Activated CD4-positive, alpha-beta T cell treated with anti-CD3 and anti-CD28 coated beads for 36 hours (primary cell): ENCODE measurements at regions not wholly inside any gene's neighbourhood (a gene's known extent, or its start where the extent isn't known, plus 50 kb on each side); places are given as distances from the start of the nearest gene placed in this dataset.

Experiments used
- ATAC-seq: fragments of 200-7000 bp; cut with Tn5 transposase; one replicate; pipeline ENCODE4 v1.10.0; 2021; ENCODE audit warnings: mild to moderate bottlenecking, moderate library complexity
- CTCF ChIA-PET: fragments of 350-600 bp; sonication (Branson Sonifier 250); formaldehyde crosslinking; loops from one replicate; lab custom pipeline; 2021; ENCODE audit warnings: antibody characterized with exemption; lab: Charles Lee
- POLR2A ChIA-PET: fragments of 350-600 bp; sonication (Branson Sonifier 250); formaldehyde crosslinking; loops from one replicate; lab custom pipeline; 2021; ENCODE audit warnings: antibody characterized with exemption, inconsistent platforms; lab: Charles Lee
- DNase-seq: peaks from one replicate; pipeline ENCODE4 v3.0.0-alpha.2; 2020
- H3K27ac Mint-ChIP-seq: one replicate; pipeline ENCODE4 v1.8.0; 2021; ENCODE audit warnings: mixed read lengths
- H3K27me3 Mint-ChIP-seq: one replicate; pipeline ENCODE4 v1.8.0; 2021; ENCODE audit warnings: mixed read lengths
- H3K36me3 Mint-ChIP-seq: one replicate; pipeline ENCODE4 v1.8.0; 2021; ENCODE audit warnings: low read depth, mixed read lengths
- H3K4me1 Mint-ChIP-seq: one replicate; pipeline ENCODE4 v1.8.0; 2021; ENCODE audit warnings: mixed read lengths
- H3K4me3 Mint-ChIP-seq: one replicate; pipeline ENCODE4 v1.8.0; 2021; ENCODE audit warnings: mild to moderate bottlenecking, moderate library complexity, mixed read lengths
- H3K9me3 Mint-ChIP-seq: one replicate; pipeline ENCODE4 v1.8.0; 2021; ENCODE audit warnings: low read depth, mixed read lengths
- intact Hi-C, 2 experiments: fragments of 100-400 bp; cut with DNase I in 1 of 2; cut with micrococcal nuclease in 1 of 2; formaldehyde crosslinking; loops; one replicate each; pipeline versions ENCODE4 v1.14.2 to v1.15.1; 2022 to 2024; cut with DNase I, micrococcal nuclease

DNA sequence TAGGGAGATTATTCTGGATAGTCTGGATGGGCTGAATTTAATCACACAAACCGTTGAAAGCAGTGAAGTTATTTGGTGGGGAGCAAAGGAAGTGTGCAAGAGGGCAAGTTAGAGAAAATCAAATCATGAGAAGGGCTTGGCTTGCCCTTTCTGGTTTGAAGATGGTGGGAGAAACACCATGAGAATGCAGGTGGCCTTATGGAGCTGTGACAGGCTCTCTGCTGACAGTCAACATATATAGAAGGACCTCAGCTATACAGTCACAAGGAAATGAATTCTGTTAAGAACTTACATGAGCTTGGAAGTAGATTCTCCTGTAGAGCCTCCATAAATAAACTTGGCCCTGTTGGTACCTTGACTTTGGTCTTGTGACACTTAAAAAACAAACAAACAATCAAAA is 72.3 kb downstream of the GMNC start:
- POLR2A ChIA-PET: no interaction called here
- H3K4me3 Mint-ChIP-seq: no peak overlapping the region
- no peaks in the 10 kb centered on the region for H3K36me3 Mint-ChIP-seq
- ATAC-seq: no peak
- CTCF ChIA-PET: interaction anchor here (1.1 kb wide), 1 partner anchor 70 kb away, joined by 3 read pairs; no protein-coding TSS in a partner anchor
- intact Hi-C loops: no loop called here
- no peaks in the 10 kb centered on the region for H3K4me1 Mint-ChIP-seq
- H3K27me3 Mint-ChIP-seq: peaks cover 8% of the 10 kb centered on the region
- H3K9me3 Mint-ChIP-seq: no peaks in the 10 kb centered on the region
- DNase-seq: no peak
- H3K27ac Mint-ChIP-seq: no peak overlapping the region

GRCh38 chr3:190786898-190787297 is 75.6 kb downstream of the GMNC start:
- ATAC-seq: no peak
- CTCF ChIA-PET: no interaction called here
- Mint-ChIP-seq H3K4me3 (no peak overlapping the region), H3K9me3 (no peaks in the 10 kb centered on the region), H3K36me3 (no peaks in the 10 kb centered on the region), H3K27ac (no peak overlapping the region), H3K27me3 (peaks cover 8% of the 10 kb centered on the region), H3K4me1 (no peaks in the 10 kb centered on the region)
- POLR2A ChIA-PET: no interaction called here
- intact Hi-C loops: no loop called here
- no peak for DNase-seq

DNA sequence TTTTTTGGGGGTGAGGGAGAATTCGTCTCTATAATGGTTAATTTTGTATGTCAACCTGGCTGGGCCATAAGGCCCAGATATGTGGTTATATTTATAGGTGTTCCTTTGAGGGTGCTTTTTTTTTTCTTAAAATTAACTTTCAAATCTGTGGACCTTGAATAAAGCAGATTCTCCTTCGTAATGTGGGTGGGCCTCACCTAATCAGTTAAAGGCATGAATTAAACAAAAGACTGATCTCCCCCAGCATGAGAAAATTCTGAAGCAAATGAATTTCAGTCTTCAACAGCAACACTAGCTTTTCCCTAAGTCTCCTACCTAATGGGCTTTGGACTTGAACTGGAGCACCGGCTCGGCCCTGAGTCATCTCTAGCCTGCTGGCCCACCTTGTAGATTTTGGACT is 77.4 kb downstream of the GMNC start:
- ChIA-PET POLR2A (no interaction called here), CTCF (no interaction called here)
- Mint-ChIP-seq H3K4me1 (no peaks in the 10 kb centered on the region), H3K9me3 (no peaks in the 10 kb centered on the region), H3K27ac (no peak overlapping the region), H3K27me3 (peaks cover 8% of the 10 kb centered on the region), H3K4me3 (no peak overlapping the region), H3K36me3 (no peaks in the 10 kb centered on the region)
- DNase-seq (no peak), ATAC-seq (no peak)
- intact Hi-C loops: no loop called here

DNA sequence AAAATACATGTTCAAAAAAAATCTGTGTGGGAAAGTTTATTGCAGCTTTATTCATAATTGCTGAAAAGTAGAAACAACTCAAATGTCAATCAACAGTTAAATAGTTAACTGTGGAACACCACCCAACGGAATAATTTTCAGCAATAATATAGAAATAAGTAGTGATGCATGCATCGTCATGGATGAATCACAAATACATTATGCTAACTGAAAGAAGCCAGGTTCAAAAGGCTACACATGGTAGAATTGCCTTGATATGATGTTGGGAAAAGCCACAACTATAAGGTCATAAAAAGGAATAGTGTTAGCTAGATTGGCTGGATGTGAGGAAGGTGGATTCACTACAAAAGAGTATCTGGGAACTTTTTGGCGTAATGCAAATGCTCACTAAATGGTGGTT is 82.0 kb downstream of the GMNC start:
- Mint-ChIP-seq H3K4me1 (no peaks in the 10 kb centered on the region), H3K4me3 (no peak overlapping the region), H3K36me3 (no peaks in the 10 kb centered on the region), H3K27ac (no peak overlapping the region), H3K9me3 (no peaks in the 10 kb centered on the region), H3K27me3 (no peaks in the 10 kb centered on the region)
- ChIA-PET CTCF (no interaction called here), POLR2A (no interaction called here)
- intact Hi-C loops: no loop called here
- no peak for DNase-seq
- ATAC-seq: no peak

DNA sequence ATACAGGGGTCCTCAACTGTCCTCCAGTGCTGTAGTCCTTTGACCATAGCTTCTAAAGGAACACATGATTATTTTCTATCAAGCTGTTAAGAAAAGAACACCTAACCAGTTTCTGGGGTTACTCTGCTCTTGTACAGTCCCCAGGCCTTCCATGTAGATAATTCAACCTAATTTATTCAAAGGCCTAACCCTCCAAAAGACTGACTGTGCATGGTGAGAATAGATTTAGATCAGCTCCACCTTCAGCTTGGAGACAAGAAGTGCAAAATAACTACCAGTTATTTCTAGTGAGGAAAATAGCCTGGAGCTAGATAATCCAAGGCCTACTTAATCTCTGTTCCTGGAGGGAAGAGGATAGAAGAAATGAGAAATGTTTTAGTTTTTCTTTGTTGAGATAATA is 87.9 kb downstream of the GMNC start:
- intact Hi-C loops: no loop called here
- no peak for ATAC-seq
- H3K36me3 Mint-ChIP-seq: no peaks in the 10 kb centered on the region

GRCh38 chr3:190773948-190774347 is 88.5 kb downstream of the GMNC start:
- ATAC-seq (no peak), DNase-seq (no peak)
- no peak overlapping the region for H3K27ac Mint-ChIP-seq
- ChIA-PET POLR2A (no interaction called here), CTCF (no interaction called here)
- no peaks in the 10 kb centered on the region for H3K4me1 Mint-ChIP-seq
- H3K9me3 Mint-ChIP-seq: peaks cover 9% of the 10 kb centered on the region
- intact Hi-C loops: no loop called here
- H3K36me3 Mint-ChIP-seq: no peaks in the 10 kb centered on the region
- H3K4me3 Mint-ChIP-seq: no peak overlapping the region
- H3K27me3 Mint-ChIP-seq: no peaks in the 10 kb centered on the region

More for the DNA sequence above, 87.9 kb downstream of the GMNC start:
- Mint-ChIP-seq H3K27me3 (no peaks in the 10 kb centered on the region), H3K4me3 (no peak overlapping the region), H3K4me1 (no peaks in the 10 kb centered on the region), H3K27ac (no peak overlapping the region), H3K9me3 (peaks cover 9% of the 10 kb centered on the region)
- POLR2A ChIA-PET: no interaction called here
- CTCF ChIA-PET: no interaction called here
- DNase-seq: no peak

DNA sequence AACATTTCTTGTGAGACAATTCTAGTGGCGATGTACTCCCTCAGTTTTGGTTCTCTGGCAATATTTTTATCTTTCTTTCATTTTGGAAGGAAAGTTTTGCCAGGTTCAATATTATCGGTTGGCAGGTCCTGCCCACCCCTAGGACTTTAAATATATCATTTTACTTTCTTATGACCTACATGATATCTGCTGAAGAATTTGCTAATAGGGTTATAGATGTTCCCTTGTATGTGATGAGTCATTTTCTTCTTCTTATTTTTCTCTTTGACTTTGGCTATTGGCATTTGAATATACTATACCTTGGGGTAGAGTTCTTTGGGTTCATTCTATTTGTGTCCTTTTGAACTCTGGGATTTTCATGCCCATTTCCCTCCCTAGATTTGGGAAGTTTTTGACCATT is 89.7 kb downstream of the GMNC start:
- ChIA-PET POLR2A (no interaction called here), CTCF (interaction anchor here (0.5 kb wide), 1 partner anchor 32 kb away, joined by 3 read pairs; no protein-coding TSS in a partner anchor)
- no peaks in the 10 kb centered on the region for H3K4me1 Mint-ChIP-seq
- intact Hi-C loops: no loop called here
- ATAC-seq (no peak), DNase-seq (no peak)
- H3K9me3 Mint-ChIP-seq: peaks cover 9% of the 10 kb centered on the region
- no peak overlapping the region for H3K4me3 Mint-ChIP-seq
- H3K27me3 Mint-ChIP-seq: no peaks in the 10 kb centered on the region
- no peak overlapping the region for H3K27ac Mint-ChIP-seq
- H3K36me3 Mint-ChIP-seq: no peaks in the 10 kb centered on the region

- Mint-ChIP-seq H3K4me3 (no peak overlapping the region), H3K9me3 (peaks cover 6% of the 10 kb centered on the region), H3K27me3 (peaks cover 2% of the 10 kb centered on the region), H3K27ac (no peak overlapping the region), H3K36me3 (no peaks in the 10 kb centered on the region), H3K4me1 (no peaks in the 10 kb centered on the region)
- ChIA-PET POLR2A (no interaction called here), CTCF (no interaction called here)
- ATAC-seq (no peak), DNase-seq (no peak)
- intact Hi-C loops: no loop called here
These were observed 93.6 kb downstream of the GMNC start for GRCh38 chr3:190768891-190769290.

DNA sequence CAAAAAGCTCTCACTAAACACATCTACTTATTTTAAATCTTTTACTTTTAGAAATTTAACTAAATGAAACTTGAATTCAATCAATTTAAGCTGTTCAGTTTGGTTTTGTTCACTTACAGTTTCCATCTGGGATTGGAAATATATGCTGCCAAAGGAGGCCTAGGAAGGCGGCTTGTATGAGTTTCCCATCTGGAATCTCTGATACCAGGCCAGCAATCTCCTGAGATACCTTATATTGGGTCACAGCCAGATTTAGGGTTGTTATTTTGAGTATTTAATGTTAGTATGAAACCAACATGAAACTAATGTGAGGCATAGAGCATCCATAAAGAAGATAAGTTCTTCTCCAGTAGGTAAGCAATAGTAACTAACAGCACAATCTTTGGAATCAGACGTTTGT is 94.6 kb downstream of the GMNC start:
- ATAC-seq: no peak
- intact Hi-C loops: no loop called here

GRCh38 chr3:190764231-190765134 is 98.0 kb downstream of the GMNC start:
- no peaks in the 10 kb centered on the region for H3K4me1 Mint-ChIP-seq
- POLR2A ChIA-PET: no interaction called here
- H3K27me3 Mint-ChIP-seq: peaks cover 4% of the 10 kb centered on the region
- no peaks in the 10 kb centered on the region for H3K9me3 Mint-ChIP-seq
- no peak for DNase-seq
- H3K36me3 Mint-ChIP-seq: no peaks in the 10 kb centered on the region
- ATAC-seq: no peak
- intact Hi-C loops: no loop called here
- CTCF ChIA-PET: no interaction called here
- no peak overlapping the region for H3K4me3 Mint-ChIP-seq
- no peak overlapping the region for H3K27ac Mint-ChIP-seq

More for the DNA sequence above, 94.6 kb downstream of the GMNC start:
- Mint-ChIP-seq H3K4me3 (no peak overlapping the region), H3K4me1 (no peaks in the 10 kb centered on the region), H3K36me3 (no peaks in the 10 kb centered on the region), H3K27ac (no peak overlapping the region), H3K27me3 (peaks cover 2% of the 10 kb centered on the region), H3K9me3 (peaks cover under 1% of the 10 kb centered on the region)
- ChIA-PET CTCF (interaction anchor here (0.6 kb wide), 1 partner anchor 863 kb away, joined by 3 read pairs; no protein-coding TSS in a partner anchor), POLR2A (no interaction called here)
- no peak for DNase-seq

GRCh38 chr3:190762801-190763200 is 99.7 kb downstream of the GMNC start:
- CTCF ChIA-PET: interaction anchor here (0.8 kb wide), 1 partner anchor 22 kb away, joined by 3 read pairs; no protein-coding TSS in a partner anchor
- ATAC-seq (no peak), DNase-seq (no peak)
- intact Hi-C loops: no loop called here
- Mint-ChIP-seq H3K27me3 (peaks cover 7% of the 10 kb centered on the region), H3K4me1 (no peaks in the 10 kb centered on the region), H3K36me3 (no peaks in the 10 kb centered on the region), H3K4me3 (no peak overlapping the region), H3K27ac (no peak overlapping the region), H3K9me3 (peaks cover 1% of the 10 kb centered on the region)
- POLR2A ChIA-PET: no interaction called here

- ATAC-seq (no peak), DNase-seq (no peak)
- Mint-ChIP-seq H3K4me3 (no peak overlapping the region), H3K27ac (no peak overlapping the region), H3K36me3 (no peaks in the 10 kb centered on the region), H3K4me1 (no peaks in the 10 kb centered on the region), H3K9me3 (no peaks in the 10 kb centered on the region), H3K27me3 (peaks cover 2% of the 10 kb centered on the region)
- intact Hi-C loops: no loop called here
- POLR2A ChIA-PET: no interaction called here
- CTCF ChIA-PET: interaction anchor here (0.8 kb wide), 1 partner anchor 42 kb away, joined by 3 read pairs; no protein-coding TSS in a partner anchor
These were observed 114.9 kb downstream of the GMNC start for GRCh38 chr3:190747571-190747970.
